GM20000 (cell line): ENCODE measurements at regions not wholly inside any gene's neighbourhood (a gene's known extent, or its start where the extent isn't known, plus 50 kb on each side); places are given as distances from the start of the nearest gene placed in this dataset.

Experiments used
- DNase-seq: peaks from one replicate; pipeline ENCODE4 v3.0.0; 2012; ENCODE audit warnings: low spot score
- TF ChIP-seq, protein P1 (sequence below): IDR thresholded peaks from 2 replicates; pipeline ENCODE4 v1.5.1; 2012; ENCODE audit warnings: mild to moderate bottlenecking, control low read depth; ENCODE audit errors: extremely low read depth, missing control alignments

DNA sequence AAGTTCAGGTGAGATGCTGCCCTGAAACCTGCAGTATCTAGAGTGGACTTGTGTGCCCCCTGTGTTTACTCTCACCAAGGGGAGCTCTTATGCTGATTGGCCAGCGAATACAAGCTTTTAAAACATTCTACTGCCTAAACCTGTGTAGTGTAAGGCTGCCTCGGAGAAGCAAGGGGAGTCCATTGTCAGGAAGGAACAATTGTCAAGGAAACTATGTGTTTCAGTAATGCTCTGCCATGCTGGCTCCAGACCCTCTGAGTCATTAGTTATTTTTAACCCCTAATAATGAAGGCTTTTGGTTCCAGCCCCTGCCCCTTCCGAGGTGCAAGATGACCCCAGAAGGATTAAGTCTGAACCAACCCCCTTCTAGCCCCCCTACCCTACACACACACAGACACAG is 66.1 kb upstream of the CHMP2B start:
- DNase-seq: no peak
- TF ChIP-seq, protein P1, sequence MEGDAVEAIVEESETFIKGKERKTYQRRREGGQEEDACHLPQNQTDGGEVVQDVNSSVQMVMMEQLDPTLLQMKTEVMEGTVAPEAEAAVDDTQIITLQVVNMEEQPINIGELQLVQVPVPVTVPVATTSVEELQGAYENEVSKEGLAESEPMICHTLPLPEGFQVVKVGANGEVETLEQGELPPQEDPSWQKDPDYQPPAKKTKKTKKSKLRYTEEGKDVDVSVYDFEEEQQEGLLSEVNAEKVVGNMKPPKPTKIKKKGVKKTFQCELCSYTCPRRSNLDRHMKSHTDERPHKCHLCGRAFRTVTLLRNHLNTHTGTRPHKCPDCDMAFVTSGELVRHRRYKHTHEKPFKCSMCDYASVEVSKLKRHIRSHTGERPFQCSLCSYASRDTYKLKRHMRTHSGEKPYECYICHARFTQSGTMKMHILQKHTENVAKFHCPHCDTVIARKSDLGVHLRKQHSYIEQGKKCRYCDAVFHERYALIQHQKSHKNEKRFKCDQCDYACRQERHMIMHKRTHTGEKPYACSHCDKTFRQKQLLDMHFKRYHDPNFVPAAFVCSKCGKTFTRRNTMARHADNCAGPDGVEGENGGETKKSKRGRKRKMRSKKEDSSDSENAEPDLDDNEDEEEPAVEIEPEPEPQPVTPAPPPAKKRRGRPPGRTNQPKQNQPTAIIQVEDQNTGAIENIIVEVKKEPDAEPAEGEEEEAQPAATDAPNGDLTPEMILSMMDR: no peak

DNA sequence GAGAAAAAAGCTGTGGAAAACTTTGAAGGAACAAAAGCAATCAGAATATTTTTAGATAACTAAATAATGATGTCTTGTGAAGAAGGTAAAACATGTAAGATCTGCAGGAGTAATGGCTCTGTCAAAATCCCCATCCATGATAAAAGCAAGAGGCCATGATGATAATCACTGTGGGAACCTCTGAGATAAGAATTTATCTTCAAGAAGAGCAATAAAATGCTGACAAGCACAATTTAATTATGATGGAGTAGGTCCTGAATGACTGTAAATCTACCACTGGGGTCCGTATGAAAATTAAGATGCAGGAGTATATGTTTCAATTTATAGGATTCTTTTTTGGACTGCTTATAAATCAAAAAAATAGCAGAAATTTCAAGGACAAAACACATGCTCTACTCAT is 68.3 kb upstream of the CHMP2B start:
- TF ChIP-seq, protein P1: no peak
- DNase-seq: no peak

DNA sequence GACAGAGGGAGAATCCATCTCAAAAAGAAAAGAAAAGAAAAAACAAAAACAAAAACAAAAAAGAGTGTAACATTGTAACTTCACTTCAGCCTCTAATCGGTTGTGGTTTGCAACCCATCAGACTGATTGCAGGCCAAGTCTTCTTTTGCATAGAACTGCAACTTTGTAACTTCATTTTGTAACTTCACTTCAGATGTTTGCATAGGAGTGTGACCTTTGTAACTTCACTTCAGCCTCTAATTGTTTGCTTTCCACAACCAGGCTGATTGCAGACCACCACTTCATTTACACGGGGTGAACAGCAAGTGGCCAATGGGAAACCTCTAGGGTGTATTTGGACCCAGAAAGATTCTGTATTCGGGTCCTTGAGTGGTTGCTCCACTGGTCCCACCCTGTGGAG is 79.1 kb upstream of the CHMP2B start:
- DNase-seq: no peak
- TF ChIP-seq, protein P1: no peak

DNA sequence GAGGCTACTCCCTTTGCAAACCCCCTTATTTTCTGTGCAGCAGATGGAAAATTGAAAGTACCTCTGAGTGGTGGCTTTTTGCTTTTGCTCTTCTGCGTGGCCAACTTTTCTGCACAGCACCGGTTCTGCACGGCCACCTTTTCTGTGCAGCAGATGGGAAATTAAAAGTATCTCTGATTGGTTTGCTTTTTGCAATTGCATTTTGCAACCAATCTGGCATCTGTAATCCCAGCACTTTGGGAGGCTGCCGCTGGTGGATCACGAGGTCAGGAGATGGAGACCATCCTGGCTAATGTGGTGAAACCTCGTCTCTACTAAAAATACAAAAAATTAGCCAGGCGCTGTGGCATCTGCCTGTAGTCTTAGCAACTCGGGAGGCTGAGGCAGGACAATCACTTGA is 79.5 kb upstream of the CHMP2B start:
- TF ChIP-seq, protein P1: no peak
- DNase-seq: no peak

DNA sequence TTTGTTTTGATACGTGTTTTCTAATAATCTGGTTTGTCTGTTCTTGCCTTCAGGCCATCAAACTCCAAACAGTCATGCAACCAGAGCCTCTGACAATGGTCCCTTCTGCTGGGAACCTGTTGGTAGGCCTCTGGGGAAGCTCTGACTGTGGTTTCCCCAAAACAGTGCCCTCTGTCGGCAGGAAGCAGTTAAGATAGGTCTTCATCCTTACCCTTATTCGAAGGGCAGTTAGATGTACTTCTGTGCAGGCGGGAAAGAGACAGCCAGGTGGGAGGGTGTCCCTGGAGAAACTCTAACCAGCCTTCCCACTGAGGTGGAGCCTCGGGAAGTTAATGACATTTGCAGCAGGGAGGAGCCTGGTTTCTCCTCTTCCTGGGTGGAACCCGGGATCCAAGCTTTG is 81.6 kb upstream of the CHMP2B start:
- TF ChIP-seq, protein P1: no peak

DNA sequence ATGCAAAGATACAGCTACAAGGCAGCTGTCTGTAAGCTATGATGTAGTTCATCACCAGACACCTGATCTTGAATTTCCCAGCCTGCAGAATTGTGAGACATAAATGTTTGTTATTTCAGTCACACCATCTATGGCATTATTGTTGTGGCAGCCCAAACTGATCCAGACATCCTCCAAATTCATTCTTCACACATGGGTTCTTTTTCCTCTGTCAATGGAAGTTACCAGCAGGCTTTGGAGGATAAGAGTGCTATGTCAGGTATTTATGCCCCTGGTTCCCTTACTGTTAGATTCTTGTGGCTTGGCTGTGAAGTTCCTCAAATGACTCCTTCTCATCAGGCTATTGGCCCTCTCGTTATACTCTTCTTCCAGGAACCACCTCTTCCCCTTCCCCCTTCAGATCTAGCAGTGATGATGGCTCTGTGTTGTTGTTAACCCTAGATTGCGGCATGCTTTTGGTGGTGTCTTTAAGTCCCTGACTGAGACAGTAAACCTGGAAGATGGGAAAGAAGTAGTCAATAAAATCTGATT is 91.0 kb upstream of the CHMP2B start:
- no peak for DNase-seq
- TF ChIP-seq, protein P1: no peak

More for the DNA sequence above, 81.6 kb upstream of the CHMP2B start:
- peak; percentile 10 for DNase-seq

DNA sequence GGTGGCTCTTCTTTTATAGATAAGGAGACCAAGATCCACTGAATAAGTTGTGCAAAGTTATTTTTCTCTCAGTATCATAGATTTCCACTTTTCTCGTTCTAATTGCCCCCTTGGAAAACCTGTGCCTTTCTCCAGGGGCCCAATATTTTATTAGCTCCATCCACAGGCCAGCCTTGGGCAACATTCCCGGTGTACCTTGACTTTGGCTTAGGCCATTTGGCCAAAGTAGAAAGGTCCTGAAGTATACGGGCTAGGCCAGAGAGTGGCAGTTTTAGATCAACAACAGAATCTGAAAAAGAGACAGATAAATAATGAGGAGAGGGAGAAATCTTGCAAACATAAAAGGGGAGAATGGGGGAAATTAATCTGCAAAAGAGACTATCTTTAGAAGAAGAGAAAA is 91.7 kb upstream of the CHMP2B start:
- TF ChIP-seq, protein P1: no peak
- DNase-seq: no peak
